Lower leg skin (tissue), 3 donors: ENCODE measurements at regions not wholly inside any gene's neighbourhood (a gene's known extent, or its start where the extent isn't known, plus 50 kb on each side); places are given as distances from the start of the nearest gene placed in this dataset.

ENCODE experiments used
- POLR2A ChIP-seq, 2 donors: fragments of 450-650 bp; IDR thresholded peaks; one replicate each; pipeline ENCODE4 v1.6.1; 2016 to 2017; ENCODE audit warnings: antibody characterized with exemption in 2 of 2, mild to moderate bottlenecking in 1 of 2, moderate library complexity in 1 of 2
- TF ChIP-seq, protein P1 (sequence below), 3 donors: fragments of 450-650 bp; IDR thresholded peaks; one replicate each; pipeline ENCODE4 v1.5.1; 2016; ENCODE audit warnings: antibody characterized with exemption in 3 of 3, mild to moderate bottlenecking in 3 of 3, moderate library complexity in 2 of 3

GRCh38 chr21:27407271-27407670, 440.4 kb upstream of the ADAMTS5 start:
- TF ChIP-seq, protein P1, sequence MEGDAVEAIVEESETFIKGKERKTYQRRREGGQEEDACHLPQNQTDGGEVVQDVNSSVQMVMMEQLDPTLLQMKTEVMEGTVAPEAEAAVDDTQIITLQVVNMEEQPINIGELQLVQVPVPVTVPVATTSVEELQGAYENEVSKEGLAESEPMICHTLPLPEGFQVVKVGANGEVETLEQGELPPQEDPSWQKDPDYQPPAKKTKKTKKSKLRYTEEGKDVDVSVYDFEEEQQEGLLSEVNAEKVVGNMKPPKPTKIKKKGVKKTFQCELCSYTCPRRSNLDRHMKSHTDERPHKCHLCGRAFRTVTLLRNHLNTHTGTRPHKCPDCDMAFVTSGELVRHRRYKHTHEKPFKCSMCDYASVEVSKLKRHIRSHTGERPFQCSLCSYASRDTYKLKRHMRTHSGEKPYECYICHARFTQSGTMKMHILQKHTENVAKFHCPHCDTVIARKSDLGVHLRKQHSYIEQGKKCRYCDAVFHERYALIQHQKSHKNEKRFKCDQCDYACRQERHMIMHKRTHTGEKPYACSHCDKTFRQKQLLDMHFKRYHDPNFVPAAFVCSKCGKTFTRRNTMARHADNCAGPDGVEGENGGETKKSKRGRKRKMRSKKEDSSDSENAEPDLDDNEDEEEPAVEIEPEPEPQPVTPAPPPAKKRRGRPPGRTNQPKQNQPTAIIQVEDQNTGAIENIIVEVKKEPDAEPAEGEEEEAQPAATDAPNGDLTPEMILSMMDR (IDR thresholded peaks at IDR 0.05), result no peak
- TF ChIP-seq POLR2A (IDR thresholded peaks at IDR 0.05), result no peak
